NT2/D1 (cell line): ENCODE measurements at regions not wholly inside any gene's neighbourhood (a gene's known extent, or its start where the extent isn't known, plus 50 kb on each side); places are given as distances from the start of the nearest gene placed in this dataset.

ENCODE experiments used
- DNase-seq: peaks from one replicate; pipeline ENCODE4 v3.0.0-alpha.2; 2011; ENCODE audit warnings: low read depth, low spot score
- H3K27me3 ChIP-seq: 2 replicates; pipeline ENCODE4 v1.6.0; 2011; ENCODE audit warnings: mild to moderate bottlenecking; ENCODE audit not compliant: insufficient read length, insufficient read depth
- H3K36me3 ChIP-seq: 2 replicates; pipeline ENCODE4 v1.6.1; 2011; ENCODE audit warnings: mild to moderate bottlenecking, low read length, mixed read lengths; ENCODE audit not compliant: insufficient read depth, insufficient read length
- H3K4me1 ChIP-seq: 2 replicates; pipeline ENCODE4 v1.5.1; 2011; ENCODE audit not compliant: insufficient read depth, insufficient read length
- H3K4me3 ChIP-seq: 2 replicates; pipeline ENCODE4 v1.5.1; 2011; ENCODE audit warnings: low read depth; ENCODE audit not compliant: insufficient read length
- H3K9ac ChIP-seq: 2 replicates; pipeline ENCODE4 v1.6.0; 2011; ENCODE audit warnings: low read depth; ENCODE audit not compliant: insufficient read length
- H3K9me3 ChIP-seq: 2 replicates; pipeline ENCODE4 v1.5.1; 2011; ENCODE audit warnings: mild to moderate bottlenecking, low read length; ENCODE audit not compliant: insufficient read depth
- SUZ12 ChIP-seq: IDR thresholded peaks from 2 replicates; pipeline ENCODE4 v1.6.1; 2011; ENCODE audit not compliant: insufficient read length, insufficient read depth; ENCODE audit errors: extremely low read depth
- YY1 ChIP-seq: IDR thresholded peaks from 2 replicates; pipeline ENCODE4 v1.6.1; 2011; ENCODE audit not compliant: insufficient read length, insufficient read depth
- ZNF274 ChIP-seq: IDR thresholded peaks from 2 replicates; pipeline ENCODE4 v1.6.1; 2011; ENCODE audit warnings: mild to moderate bottlenecking, low read depth, low read length

DNA sequence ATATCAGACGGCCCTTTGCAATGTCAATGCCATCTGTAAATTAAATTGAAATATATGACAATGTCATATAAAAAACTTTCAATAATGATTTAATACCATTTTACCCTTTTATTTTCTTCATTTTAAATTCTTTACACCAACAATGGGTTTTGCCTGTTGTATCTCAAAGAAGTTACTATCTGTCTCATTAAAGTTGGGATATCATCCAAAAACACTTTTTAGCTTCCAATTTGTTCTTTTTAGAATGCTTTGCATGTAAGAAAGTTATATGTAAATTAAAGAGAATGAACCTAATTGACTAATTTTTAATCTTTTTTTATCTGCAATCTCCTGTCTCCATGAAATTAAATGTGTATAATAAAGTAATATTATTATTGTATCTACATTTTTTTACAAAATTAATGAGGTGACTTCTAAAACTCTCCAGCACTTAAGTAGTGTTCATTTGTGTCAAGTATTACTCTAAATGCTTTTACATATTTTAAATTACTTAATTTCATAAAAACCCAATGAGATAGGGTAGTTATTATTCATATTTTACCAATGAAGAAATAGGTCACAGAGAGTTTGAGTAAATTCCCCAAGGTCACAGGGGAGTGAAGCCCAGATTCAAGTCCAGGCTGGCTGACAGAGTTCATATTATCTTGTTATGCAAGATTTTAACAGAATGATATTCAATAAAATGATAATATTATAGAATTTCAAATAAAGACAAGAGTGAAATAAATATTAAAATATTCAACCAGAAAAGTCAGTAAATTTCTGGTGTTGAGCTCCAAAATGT is 673.0 kb upstream of the FLRT2 start:
- DNase-seq = no peak
- no peaks in the 10 kb centered on the region for H3K27me3 ChIP-seq
- no peaks in the 10 kb centered on the region for H3K36me3 ChIP-seq
- H3K4me1 ChIP-seq = no peaks in the 10 kb centered on the region
- TF ChIP-seq ZNF274 (no peak), SUZ12 (no peak), YY1 (no peak)
- no peak overlapping the region for H3K9ac ChIP-seq
- no peaks in the 10 kb centered on the region for H3K9me3 ChIP-seq
- H3K4me3 ChIP-seq = no peak overlapping the region

DNA sequence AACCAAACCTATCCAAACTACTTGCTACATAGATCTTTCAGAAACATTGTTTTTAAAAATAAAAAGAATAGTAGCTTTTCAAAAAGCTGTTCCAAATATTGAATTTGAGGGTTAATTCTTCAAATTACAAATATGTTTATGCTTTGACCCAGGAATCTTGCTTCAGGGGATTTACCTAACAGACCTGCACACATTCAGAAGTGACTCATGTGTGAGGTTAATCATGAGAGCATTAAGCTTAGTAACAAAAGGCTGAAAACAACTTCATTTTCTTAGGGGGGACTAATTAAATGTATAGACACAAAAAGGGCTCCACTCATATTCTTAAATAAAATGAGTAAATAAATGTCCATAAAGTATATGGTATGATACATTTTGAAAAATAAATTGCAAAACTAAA is 672.4 kb upstream of the FLRT2 start:
- no peak for TF ChIP-seq YY1
- no peak for TF ChIP-seq SUZ12
- no peak for TF ChIP-seq ZNF274
- H3K9me3 ChIP-seq = no peaks in the 10 kb centered on the region
- no peak for DNase-seq

DNA sequence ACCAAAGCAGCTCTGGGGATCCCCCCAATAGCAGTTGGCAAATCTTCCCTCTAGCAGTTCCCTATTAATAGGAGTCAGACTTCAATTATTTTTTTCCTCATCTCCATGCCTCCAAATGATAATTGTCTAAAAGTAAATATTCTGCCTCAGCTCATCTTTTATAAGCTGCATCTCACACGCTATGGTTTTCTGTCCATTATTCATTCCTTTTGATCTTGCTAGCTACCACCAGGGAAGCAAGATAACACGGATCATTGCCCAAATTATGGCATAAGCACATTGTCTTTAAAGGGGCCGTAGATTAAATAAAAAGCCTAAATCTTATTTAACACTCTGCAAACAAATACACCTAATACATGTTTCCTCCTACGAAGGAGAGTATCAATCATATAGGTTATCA is 670.8 kb upstream of the FLRT2 start:
- no peak overlapping the region for H3K4me3 ChIP-seq
- no peaks in the 10 kb centered on the region for H3K36me3 ChIP-seq
- H3K4me1 ChIP-seq = no peaks in the 10 kb centered on the region
- TF ChIP-seq SUZ12 = no peak
- TF ChIP-seq ZNF274 = no peak
- no peak for TF ChIP-seq YY1
- H3K9me3 ChIP-seq = no peaks in the 10 kb centered on the region
- no peak overlapping the region for H3K9ac ChIP-seq
- no peaks in the 10 kb centered on the region for H3K27me3 ChIP-seq
- DNase-seq = no peak

More for the DNA sequence above, 672.4 kb upstream of the FLRT2 start:
- Histone ChIP-seq H3K36me3 (no peaks in the 10 kb centered on the region), H3K9ac (no peak overlapping the region), H3K4me3 (no peak overlapping the region), H3K27me3 (no peaks in the 10 kb centered on the region), H3K4me1 (no peaks in the 10 kb centered on the region)

DNA sequence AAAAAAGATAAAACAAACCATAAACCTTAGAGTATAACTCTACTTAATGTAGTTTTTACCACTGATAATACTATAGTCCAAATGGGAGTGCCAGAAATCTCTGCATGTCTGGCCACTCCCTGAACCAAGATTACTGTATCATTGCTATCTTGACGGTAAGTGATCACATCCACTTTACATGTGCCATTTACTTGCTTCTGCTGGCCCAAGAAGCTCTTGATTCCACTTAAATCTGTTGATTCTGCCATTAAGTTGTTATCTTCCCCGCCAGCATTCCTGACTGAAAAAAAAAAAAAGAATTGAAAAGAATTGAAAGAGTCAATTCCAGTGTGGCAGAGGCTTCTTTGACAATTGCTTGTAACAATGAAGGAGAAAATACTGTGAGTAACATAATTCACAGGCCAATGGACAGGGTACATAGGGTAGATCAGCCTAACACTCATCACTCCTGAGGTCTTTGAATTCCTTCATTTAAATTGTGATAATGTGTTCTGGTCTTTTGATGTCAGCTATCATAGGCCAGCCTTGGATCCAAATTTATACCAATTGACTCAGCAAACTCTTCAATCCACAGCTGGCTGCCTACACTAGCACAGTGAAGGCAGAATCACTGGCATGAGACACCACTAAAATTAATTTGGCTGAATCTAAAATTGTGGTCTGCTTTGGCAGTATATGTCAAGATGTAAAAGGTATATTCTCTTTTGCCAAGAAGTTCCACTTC is 665.2 kb upstream of the FLRT2 start:
- Histone ChIP-seq H3K9ac (no peak overlapping the region), H3K9me3 (no peaks in the 10 kb centered on the region), H3K36me3 (no peaks in the 10 kb centered on the region), H3K4me3 (no peak overlapping the region), H3K4me1 (no peaks in the 10 kb centered on the region), H3K27me3 (no peaks in the 10 kb centered on the region)
- DNase-seq = no peak
- no peak for TF ChIP-seq ZNF274
- TF ChIP-seq YY1 = no peak

DNA sequence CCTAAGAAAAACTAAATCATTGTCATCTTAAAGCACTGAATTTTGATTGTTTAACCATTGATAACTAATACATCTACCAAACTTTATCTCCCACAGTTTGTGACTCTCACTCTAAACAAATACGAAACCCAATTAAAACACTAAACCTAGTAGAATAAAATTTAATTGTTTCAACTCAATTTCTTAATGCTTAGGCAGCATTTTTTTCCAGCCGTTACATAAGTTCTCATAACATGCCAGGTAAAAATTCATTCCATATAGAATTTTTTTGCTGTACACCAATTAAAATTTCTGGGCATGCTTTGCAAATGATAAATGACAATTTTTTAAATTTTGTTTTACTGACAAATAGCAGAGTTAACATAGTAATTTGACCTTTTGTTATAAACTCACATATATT is 658.2 kb upstream of the FLRT2 start:
- DNase-seq = no peak
- Histone ChIP-seq H3K36me3 (no peaks in the 10 kb centered on the region), H3K4me3 (no peak overlapping the region), H3K9ac (no peak overlapping the region), H3K4me1 (no peaks in the 10 kb centered on the region), H3K9me3 (no peaks in the 10 kb centered on the region), H3K27me3 (no peaks in the 10 kb centered on the region)
- TF ChIP-seq ZNF274 (no peak), SUZ12 (no peak), YY1 (no peak)

DNA sequence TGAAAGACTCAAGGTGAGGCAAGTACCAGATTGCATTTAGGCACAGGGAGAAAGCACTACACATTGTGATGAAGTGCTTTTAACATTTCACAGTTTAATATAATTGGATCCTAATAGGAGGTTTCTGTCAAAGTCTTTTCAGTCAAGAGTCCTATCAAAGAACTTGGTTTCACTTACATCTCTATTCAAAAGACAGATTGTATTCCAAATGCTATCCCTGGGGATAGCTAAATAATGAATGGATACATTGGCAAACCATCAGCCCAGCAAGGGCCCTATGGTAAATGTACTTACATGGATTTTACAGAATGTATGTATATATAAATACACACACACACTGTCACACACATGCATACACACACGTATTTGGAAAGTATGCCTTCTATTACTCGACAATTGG is 655.5 kb upstream of the FLRT2 start:
- Histone ChIP-seq H3K4me1 (no peaks in the 10 kb centered on the region), H3K9ac (no peak overlapping the region), H3K36me3 (no peaks in the 10 kb centered on the region), H3K9me3 (no peaks in the 10 kb centered on the region), H3K4me3 (no peak overlapping the region), H3K27me3 (no peaks in the 10 kb centered on the region)
- DNase-seq = no peak
- TF ChIP-seq YY1 (no peak), SUZ12 (no peak), ZNF274 (no peak)

DNA sequence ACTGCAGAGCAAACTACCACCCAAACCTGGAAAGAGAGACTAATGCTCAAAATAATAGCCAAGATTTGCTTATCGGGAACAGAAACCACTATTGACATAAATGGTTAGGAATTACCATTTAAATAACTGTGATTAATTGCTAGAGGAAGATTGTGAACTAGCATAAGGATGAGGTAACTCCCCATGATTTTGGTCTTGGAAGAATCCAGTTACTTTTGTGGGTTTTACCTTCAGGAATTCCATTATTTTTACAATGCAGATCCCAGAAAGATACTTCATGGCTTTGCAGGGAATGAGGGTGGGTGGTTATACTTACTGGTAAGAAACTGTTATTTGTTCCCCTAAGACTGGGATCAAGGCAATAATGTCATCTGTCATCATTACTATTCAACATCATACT is 652.9 kb upstream of the FLRT2 start:
- DNase-seq = no peak
- TF ChIP-seq ZNF274 = no peak
- no peak for TF ChIP-seq SUZ12
- TF ChIP-seq YY1 = no peak
- Histone ChIP-seq H3K9ac (no peak overlapping the region), H3K4me3 (no peak overlapping the region), H3K36me3 (no peaks in the 10 kb centered on the region), H3K4me1 (no peaks in the 10 kb centered on the region), H3K9me3 (no peaks in the 10 kb centered on the region), H3K27me3 (no peaks in the 10 kb centered on the region)
